IMR-90 (cell line): ENCODE measurements at regions not wholly inside any gene's neighbourhood (a gene's known extent, or its start where the extent isn't known, plus 50 kb on each side); places are given as distances from the start of the nearest gene placed in this dataset.

ENCODE experiments used
- ATAC-seq: fragments of 200-7000 bp; cut with Tn5 transposase; 2 replicates; pipeline ENCODE4 v1.9.1; 2020; ENCODE audit warnings: low read depth, mild to moderate bottlenecking, moderate library complexity
- BruUV-seq: library from RNA; stranded (reverse); fragments of 400-500 nt; replicated peaks from 2 replicates; lab custom pipeline; 2021; lab: Mats Ljungman, UMichigan
- CTCF ChIA-PET: fragments of 300-600 bp; formaldehyde crosslinking; extraction: SDS; loops from one replicate; lab custom pipeline; 2021; ENCODE audit warnings: antibody characterized with exemption; lab: Yijun Ruan, JAX
- POLR2A ChIA-PET: fragments of 300-600 bp; sonication (Branson Sonifier 250); formaldehyde crosslinking; loops from one replicate; lab custom pipeline; 2022; ENCODE audit warnings: antibody characterized with exemption; ENCODE audit not compliant: unreplicated experiment; lab: Charles Lee
- DNase-seq: peaks from one replicate; pipeline ENCODE4 v3.0.0; 2013
- H2AFZ ChIP-seq: replicated peaks from 2 replicates; pipeline ENCODE3; 2013; ENCODE audit warnings: low read length, mild to moderate bottlenecking; ENCODE audit not compliant: poor library complexity
- H2AK5ac ChIP-seq: 2 replicates; pipeline ENCODE4 v1.6.1; 2013; ENCODE audit warnings: low read depth, low read length, inconsistent platforms
- H2AK9ac ChIP-seq: replicated peaks from 2 replicates; pipeline ENCODE3; 2013; ENCODE audit warnings: mild to moderate bottlenecking, low read depth, low read length, moderate library complexity; ENCODE audit not compliant: poor library complexity
- H2BK120ac ChIP-seq: 2 replicates; pipeline ENCODE4 v1.6.1; 2013; ENCODE audit warnings: low read depth, low read length, inconsistent platforms
- H2BK15ac ChIP-seq: 3 replicates; pipeline ENCODE4 v1.6.1; 2013; ENCODE audit warnings: low read depth, low read length, inconsistent platforms
- H2BK20ac ChIP-seq: 2 replicates; pipeline ENCODE4 v1.6.1; 2013; ENCODE audit warnings: low read depth, mild to moderate bottlenecking, inconsistent platforms, low read length, moderate library complexity
- H2BK5ac ChIP-seq: 2 replicates; pipeline ENCODE4 v1.6.1; 2013; ENCODE audit warnings: mild to moderate bottlenecking, low read depth, low read length, inconsistent platforms; ENCODE audit not compliant: poor library complexity, severe bottlenecking
- H3K14ac ChIP-seq: replicated peaks from 2 replicates; pipeline ENCODE4 v1.6.1; 2013; ENCODE audit warnings: low read depth, low read length, inconsistent platforms
- H3K18ac ChIP-seq: 2 replicates; pipeline ENCODE4 v1.6.1; 2013; ENCODE audit warnings: low read depth, low read length, control low read depth
- H3K23ac ChIP-seq: 2 replicates; pipeline ENCODE4 v1.6.1; 2013; ENCODE audit warnings: low read depth, low read length, inconsistent platforms
- H3K27ac ChIP-seq: 2 replicates; pipeline ENCODE4 v1.5.1; 2013; ENCODE audit warnings: mild to moderate bottlenecking, control low read depth, low read length; ENCODE audit not compliant: insufficient read depth
- H3K27me3 ChIP-seq: 2 replicates; pipeline ENCODE4 v1.6.1; 2013; ENCODE audit warnings: low read length; ENCODE audit not compliant: control insufficient read depth, insufficient read depth
- H3K36me3 ChIP-seq: 2 replicates; pipeline ENCODE4 v1.6.1; 2013; ENCODE audit warnings: low read length, mixed read lengths; ENCODE audit not compliant: control insufficient read depth, insufficient read depth
- H3K4ac ChIP-seq: 2 replicates; pipeline ENCODE4 v1.6.1; 2013; ENCODE audit warnings: low read depth, low read length, inconsistent platforms
- H3K4me1 ChIP-seq: 2 replicates; pipeline ENCODE4 v1.6.1; 2013; ENCODE audit warnings: low read length, mixed read lengths; ENCODE audit not compliant: control insufficient read depth, insufficient read depth
- H3K4me2 ChIP-seq: 2 replicates; pipeline ENCODE4 v1.6.1; 2013; ENCODE audit warnings: low read depth, mild to moderate bottlenecking, control low read depth, low read length, moderate library complexity
- H3K4me3 ChIP-seq: 2 replicates; pipeline ENCODE4 v1.5.1; 2013; ENCODE audit warnings: low read depth, mild to moderate bottlenecking, control low read depth, low read length, moderate library complexity; ENCODE audit not compliant: insufficient read depth
- H3K56ac ChIP-seq: 2 replicates; pipeline ENCODE4 v1.6.1; 2013; ENCODE audit warnings: low read length, inconsistent platforms; ENCODE audit not compliant: insufficient read depth; ENCODE audit errors: extremely low read depth
- H3K79me1 ChIP-seq, 2 experiments: 2 replicates each; pipeline ENCODE4 v1.6.1; 2013; ENCODE audit warnings: low read length in 2 of 2, inconsistent platforms in 1 of 2, low read depth in 1 of 2
- H3K9ac ChIP-seq: 2 replicates; pipeline ENCODE4 v1.6.1; 2013; ENCODE audit warnings: low read depth, low read length, control low read depth
- H3K9me1 ChIP-seq: 2 replicates; pipeline ENCODE4 v1.6.1; 2013; ENCODE audit warnings: low read length, inconsistent platforms; ENCODE audit not compliant: insufficient read depth
- H3K9me3 ChIP-seq: 2 replicates; pipeline ENCODE4 v1.6.1; 2013; ENCODE audit warnings: low read length; ENCODE audit not compliant: control insufficient read depth, insufficient read depth
- H4K20me1 ChIP-seq: 2 replicates; pipeline ENCODE4 v1.6.1; 2013; ENCODE audit warnings: low read length, inconsistent platforms; ENCODE audit not compliant: insufficient read depth
- H4K5ac ChIP-seq: 2 replicates; pipeline ENCODE4 v1.6.1; 2013; ENCODE audit warnings: mild to moderate bottlenecking, low read depth, low read length, control low read depth
- H4K8ac ChIP-seq, 2 experiments: 2 replicates each; pipeline ENCODE4 v1.6.1; 2013; ENCODE audit warnings: low read depth in 2 of 2, low read length in 2 of 2, control low read depth in 1 of 2, inconsistent platforms in 1 of 2
- H4K91ac ChIP-seq: 2 replicates; pipeline ENCODE4 v1.6.1; 2013; ENCODE audit warnings: low read depth, low read length, inconsistent platforms; ENCODE audit not compliant: insufficient read depth
- BHLHE40 ChIP-seq: fragments of 150-350 bp; IDR thresholded peaks from 2 replicates; pipeline ENCODE4 v1.6.1; 2016; ENCODE audit warnings: mild to moderate bottlenecking, low read depth, low read length
- CHD1 ChIP-seq: IDR thresholded peaks from 2 replicates; pipeline ENCODE4 v1.6.1; 2012; ENCODE audit warnings: low read depth, low read length, improper control_type of control experiment
- FOS ChIP-seq: fragments of 150-350 bp; IDR thresholded peaks from 2 replicates; pipeline ENCODE4 v1.6.1; 2016; ENCODE audit warnings: low read depth, low read length
- MXI1 ChIP-seq: IDR thresholded peaks from 2 replicates; pipeline ENCODE4 v1.6.1; 2012; ENCODE audit warnings: low read depth, mild to moderate bottlenecking, low read length, moderate library complexity, borderline replicate concordance
- NFE2L2 ChIP-seq: fragments of 150-350 bp; IDR thresholded peaks from 2 replicates; pipeline ENCODE4 v1.6.1; 2016; ENCODE audit warnings: low read depth, mild to moderate bottlenecking, low read length
- POLR2A ChIP-seq: IDR thresholded peaks from 2 replicates; pipeline ENCODE4 v1.6.1; 2012; ENCODE audit warnings: mild to moderate bottlenecking, low read depth, low read length
- RCOR1 ChIP-seq: IDR thresholded peaks from 2 replicates; pipeline ENCODE4 v1.6.1; 2012; ENCODE audit warnings: mild to moderate bottlenecking, low read length, improper control_type of control experiment; ENCODE audit not compliant: insufficient replicate concordance
- RFX5 ChIP-seq: IDR thresholded peaks from 2 replicates; pipeline ENCODE4 v1.8.0; 2012; ENCODE audit warnings: low read depth, mild to moderate bottlenecking, low read length, moderate library complexity
- WGBS, 2 experiments: methylation state at CpG; one replicate each; pipeline versions ENCODE4 v1.1.5 to v1.1.7; 2013; ENCODE audit warnings: missing lambda C conversion rate in 2 of 2; ENCODE audit not compliant: insufficient read length in 1 of 2; ENCODE audit errors: extremely low coverage in 2 of 2; 5-methylcytosine and 5-hydroxymethylcytosine counted together
- dilution Hi-C: fragments of 300-500 bp; cut with HindIII; formaldehyde crosslinking; loops from one replicate; pipeline ENCODE4 v1.14.3; 2018; ENCODE audit warnings: low sequenced_read_pairs; ENCODE audit not compliant: unreplicated experiment
- in situ Hi-C: fragments of 300-500 bp; cut with MboI; formaldehyde crosslinking; loops from 3 replicates; pipeline ENCODE4 v1.14.3; 2019; ENCODE audit warnings: low sequenced_read_pairs, inconsistent platforms, mixed read lengths
- intact Hi-C: fragments of 100-400 bp; cut with micrococcal nuclease; formaldehyde crosslinking; loops from 2 replicates; pipeline ENCODE4 v1.10.0; 2022
- TF ChIP-seq, protein P1 (sequence below): fragments of 150-350 bp; IDR thresholded peaks from 2 replicates; pipeline ENCODE4 v1.6.1; 2016; ENCODE audit warnings: low read depth, mild to moderate bottlenecking, low read length, moderate library complexity, borderline replicate concordance
- TF ChIP-seq, protein P2 (sequence below): fragments of 150-350 bp; IDR thresholded peaks from 2 replicates; pipeline ENCODE4 v1.6.1; 2017; ENCODE audit warnings: mild to moderate bottlenecking, antibody characterized with exemption, low read length, low read depth
- TF ChIP-seq, protein P3 (sequence below): conservative IDR thresholded peaks from 2 replicates; pipeline ENCODE4 v1.5.1; 2012; ENCODE audit warnings: mild to moderate bottlenecking, low read depth, low read length, improper control_type of control experiment

DNA sequence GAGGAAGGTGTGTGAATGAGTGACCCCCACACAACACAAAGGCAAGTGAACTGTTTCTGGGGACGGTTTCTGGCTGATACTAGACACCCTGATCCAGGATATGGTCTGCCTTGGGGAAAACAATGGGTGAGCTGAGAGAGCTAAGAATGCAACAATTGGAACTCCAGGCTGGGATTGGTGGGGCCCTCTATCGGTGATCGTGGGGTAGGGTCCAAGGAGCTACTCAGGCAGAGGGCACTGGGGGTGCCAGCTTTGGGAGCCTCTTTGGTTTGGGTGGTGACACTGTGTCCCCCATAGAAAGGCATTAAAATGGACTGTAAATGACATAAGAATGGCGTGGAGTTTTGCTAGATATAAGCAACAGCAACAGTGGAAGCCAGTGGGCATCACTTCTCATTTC, 439.1 kb downstream of the DMAC1 start:
- Histone ChIP-seq H3K14ac (no peak overlapping the region), H3K79me1 (no peaks in the 10 kb centered on the region), H2BK120ac (no peak overlapping the region), H2BK20ac (no peak overlapping the region), H3K27ac (no peak overlapping the region), H2AK5ac (peak overlapping the region; percentile 44; the same call in 1 of the 2 replicates), H3K4ac (no peak overlapping the region), H2AK9ac (no peak overlapping the region), H3K4me2 (no peak overlapping the region), H2BK5ac (no peak overlapping the region), H3K56ac (no peak overlapping the region), H4K91ac (no peak overlapping the region; the same call in 1 of the 2 replicates), H3K9me3 (no peaks in the 10 kb centered on the region), H4K8ac (no peak overlapping the region; a peak in 1 of 4 replicates), H4K5ac (no peak overlapping the region; the same call in 1 of the 2 replicates), H4K20me1 (no peaks in the 10 kb centered on the region), H2BK15ac (peak overlapping the region; percentile 70; the same call in 2 of the 3 replicates), H3K4me3 (no peak overlapping the region), H3K18ac (no peak overlapping the region), H3K9ac (no peak overlapping the region), H3K9me1 (peaks cover 3% of the 10 kb centered on the region; the same call in 1 of the 2 replicates), H3K36me3 (no peaks in the 10 kb centered on the region), H3K23ac (no peak overlapping the region), H2AFZ (no peak overlapping the region), H3K4me1 (peaks cover 6% of the 10 kb centered on the region; the same call in 1 of the 2 replicates), H3K27me3 (no peaks in the 10 kb centered on the region)
- intact Hi-C loops (no loop called here), in situ Hi-C loops (no loop called here), dilution Hi-C loops (no loop called here)
- ATAC-seq = no peak
- POLR2A ChIA-PET = no interaction called here
- 33% methylated on average over 1 of the region's 4 CpGs; no CpG with 5 or more reads in 1 of the 2 experiments for WGBS, 2 experiments
- no TSS peak for BruUV-seq
- CTCF ChIA-PET = interaction anchor here (0.7 kb wide), 1 partner anchor 452 kb away, joined by 3 read pairs; no protein-coding TSS in a partner anchor
- TF ChIP-seq, protein P1, sequence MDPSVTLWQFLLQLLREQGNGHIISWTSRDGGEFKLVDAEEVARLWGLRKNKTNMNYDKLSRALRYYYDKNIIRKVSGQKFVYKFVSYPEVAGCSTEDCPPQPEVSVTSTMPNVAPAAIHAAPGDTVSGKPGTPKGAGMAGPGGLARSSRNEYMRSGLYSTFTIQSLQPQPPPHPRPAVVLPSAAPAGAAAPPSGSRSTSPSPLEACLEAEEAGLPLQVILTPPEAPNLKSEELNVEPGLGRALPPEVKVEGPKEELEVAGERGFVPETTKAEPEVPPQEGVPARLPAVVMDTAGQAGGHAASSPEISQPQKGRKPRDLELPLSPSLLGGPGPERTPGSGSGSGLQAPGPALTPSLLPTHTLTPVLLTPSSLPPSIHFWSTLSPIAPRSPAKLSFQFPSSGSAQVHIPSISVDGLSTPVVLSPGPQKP = no peak
- no peak for TF ChIP-seq MXI1
- no peak for TF ChIP-seq BHLHE40
- TF ChIP-seq NFE2L2 = no peak
- no peak for TF ChIP-seq CHD1
- TF ChIP-seq FOS = no peak
- TF ChIP-seq, protein P2, sequence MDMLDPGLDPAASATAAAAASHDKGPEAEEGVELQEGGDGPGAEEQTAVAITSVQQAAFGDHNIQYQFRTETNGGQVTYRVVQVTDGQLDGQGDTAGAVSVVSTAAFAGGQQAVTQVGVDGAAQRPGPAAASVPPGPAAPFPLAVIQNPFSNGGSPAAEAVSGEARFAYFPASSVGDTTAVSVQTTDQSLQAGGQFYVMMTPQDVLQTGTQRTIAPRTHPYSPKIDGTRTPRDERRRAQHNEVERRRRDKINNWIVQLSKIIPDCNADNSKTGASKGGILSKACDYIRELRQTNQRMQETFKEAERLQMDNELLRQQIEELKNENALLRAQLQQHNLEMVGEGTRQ = no peak
- TF ChIP-seq, protein P3, sequence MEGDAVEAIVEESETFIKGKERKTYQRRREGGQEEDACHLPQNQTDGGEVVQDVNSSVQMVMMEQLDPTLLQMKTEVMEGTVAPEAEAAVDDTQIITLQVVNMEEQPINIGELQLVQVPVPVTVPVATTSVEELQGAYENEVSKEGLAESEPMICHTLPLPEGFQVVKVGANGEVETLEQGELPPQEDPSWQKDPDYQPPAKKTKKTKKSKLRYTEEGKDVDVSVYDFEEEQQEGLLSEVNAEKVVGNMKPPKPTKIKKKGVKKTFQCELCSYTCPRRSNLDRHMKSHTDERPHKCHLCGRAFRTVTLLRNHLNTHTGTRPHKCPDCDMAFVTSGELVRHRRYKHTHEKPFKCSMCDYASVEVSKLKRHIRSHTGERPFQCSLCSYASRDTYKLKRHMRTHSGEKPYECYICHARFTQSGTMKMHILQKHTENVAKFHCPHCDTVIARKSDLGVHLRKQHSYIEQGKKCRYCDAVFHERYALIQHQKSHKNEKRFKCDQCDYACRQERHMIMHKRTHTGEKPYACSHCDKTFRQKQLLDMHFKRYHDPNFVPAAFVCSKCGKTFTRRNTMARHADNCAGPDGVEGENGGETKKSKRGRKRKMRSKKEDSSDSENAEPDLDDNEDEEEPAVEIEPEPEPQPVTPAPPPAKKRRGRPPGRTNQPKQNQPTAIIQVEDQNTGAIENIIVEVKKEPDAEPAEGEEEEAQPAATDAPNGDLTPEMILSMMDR = no peak
- TF ChIP-seq POLR2A = no peak
- no peak for TF ChIP-seq RFX5
- TF ChIP-seq RCOR1 = no peak
- DNase-seq = no peak
